Activated CD4-positive, CD25-positive, alpha-beta regulatory T cell treated with anti-CD3 and anti-CD28 coated beads, Interleukin-2, amount 50 U/mL, for 24 hours (primary cell): ENCODE measurements at regions not wholly inside any gene's neighbourhood (a gene's known extent, or its start where the extent isn't known, plus 50 kb on each side); places are given as distances from the start of the nearest gene placed in this dataset.
"Not testable (repeated sequence)": the region's sequence is repeated elsewhere in the genome, so short reads cannot be mapped to it uniquely, and the experiment has no call there.

ENCODE experiments used
- ATAC-seq, 2 donors: fragments of 150-1000 bp; cut with Tn5 transposase; one replicate each; pipeline ENCODE4 v1.10.0; 2021; ENCODE audit warnings: mild to moderate bottlenecking in 1 of 2, moderate library complexity in 1 of 2

GRCh38 chr10:118805146-118805545 is 50.4 kb upstream of the CACUL1 start:
- ATAC-seq = no peak

- ATAC-seq = no peak
Measured at GRCh38 chr10:118807512-118808305, 52.9 kb upstream of the CACUL1 start.

GRCh38 chr10:118808601-118809356 is 54.0 kb upstream of the CACUL1 start:
- no peak for ATAC-seq

GRCh38 chr10:118809357-118810220 is 54.8 kb upstream of the CACUL1 start:
- no peak for ATAC-seq

- no peak for ATAC-seq
Measured at GRCh38 chr10:118810796-118811505, 56.2 kb upstream of the CACUL1 start.

GRCh38 chr10:118811675-118812392 is 57.1 kb upstream of the CACUL1 start:
- no peak for ATAC-seq

- no peak for ATAC-seq
Measured at GRCh38 chr10:118812393-118812740, 57.6 kb upstream of the CACUL1 start.

- ATAC-seq = not testable (repeated sequence)
Measured at GRCh38 chr10:118813001-118813400, 58.2 kb upstream of the CACUL1 start.

- ATAC-seq = no peak
Measured at GRCh38 chr10:118816471-118817168, 61.9 kb upstream of the CACUL1 start.

GRCh38 chr10:118817328-118818068 is 62.7 kb upstream of the CACUL1 start:
- ATAC-seq = no peak

GRCh38 chr10:118818621-118819221 is 64.0 kb upstream of the CACUL1 start:
- no peak for ATAC-seq

GRCh38 chr10:118820326-118821116 is 65.8 kb upstream of the CACUL1 start:
- no peak for ATAC-seq

GRCh38 chr10:118823256-118823907 is 68.6 kb upstream of the CACUL1 start:
- ATAC-seq = no peak

- no peak for ATAC-seq
Measured at GRCh38 chr10:118827053-118827452, 72.3 kb upstream of the CACUL1 start.

- no peak for ATAC-seq
Measured at GRCh38 chr10:118827466-118828155, 72.8 kb upstream of the CACUL1 start.

GRCh38 chr10:118832241-118832651 is 77.5 kb upstream of the CACUL1 start:
- no peak for ATAC-seq

GRCh38 chr10:118834370-118834769 is 79.6 kb upstream of the CACUL1 start:
- not testable (repeated sequence) for ATAC-seq
